IPS-18c (cell line): ENCODE measurements at regions not wholly inside any gene's neighbourhood (a gene's known extent, or its start where the extent isn't known, plus 50 kb on each side); places are given as distances from the start of the nearest gene placed in this dataset.

ENCODE experiments used
- H3K4me3 ChIP-seq: 2 replicates; pipeline ENCODE4 v1.7.0; 2013; ENCODE audit warnings: low read depth, mild to moderate bottlenecking, low read length, moderate library complexity; ENCODE audit not compliant: insufficient read depth
- H3K9me3 ChIP-seq: one replicate; pipeline ENCODE4 v1.6.1; 2013; ENCODE audit warnings: mild to moderate bottlenecking, low read length, moderate library complexity; ENCODE audit not compliant: control insufficient read depth, insufficient read depth

- Histone ChIP-seq H3K4me3 (no peak overlapping the region), H3K9me3 (no peaks in the 10 kb centered on the region)
Observed at GRCh38 chr5:4804691-4805360, 335.3 kb upstream of the ADAMTS16 start.

- no peak overlapping the region for H3K4me3 ChIP-seq
- H3K9me3 ChIP-seq, result no peaks in the 10 kb centered on the region
Observed at GRCh38 chr5:4815002-4815401, 325.1 kb upstream of the ADAMTS16 start.

GRCh38 chr5:4817767-4818166 is 322.4 kb upstream of the ADAMTS16 start:
- H3K4me3 ChIP-seq, result no peak overlapping the region
- no peaks in the 10 kb centered on the region for H3K9me3 ChIP-seq

- no peaks in the 10 kb centered on the region for H3K9me3 ChIP-seq
- H3K4me3 ChIP-seq, result no peak overlapping the region
Observed at GRCh38 chr5:4831325-4831724, 308.8 kb upstream of the ADAMTS16 start.

- Histone ChIP-seq H3K9me3 (no peaks in the 10 kb centered on the region), H3K4me3 (no peak overlapping the region)
Observed at GRCh38 chr5:4832471-4832870, 307.7 kb upstream of the ADAMTS16 start.

- Histone ChIP-seq H3K4me3 (no peak overlapping the region), H3K9me3 (no peaks in the 10 kb centered on the region)
Observed at GRCh38 chr5:4833104-4833738, 306.9 kb upstream of the ADAMTS16 start.

GRCh38 chr5:4837489-4838058 is 302.6 kb upstream of the ADAMTS16 start:
- H3K9me3 ChIP-seq, result no peaks in the 10 kb centered on the region
- H3K4me3 ChIP-seq, result no peak overlapping the region

GRCh38 chr5:4845221-4845620 is 294.9 kb upstream of the ADAMTS16 start:
- H3K4me3 ChIP-seq, result no peak overlapping the region
- H3K9me3 ChIP-seq, result no peaks in the 10 kb centered on the region

- Histone ChIP-seq H3K9me3 (no peaks in the 10 kb centered on the region), H3K4me3 (no peak overlapping the region)
Observed at GRCh38 chr5:4847766-4848165, 292.4 kb upstream of the ADAMTS16 start.

- H3K9me3 ChIP-seq, result no peaks in the 10 kb centered on the region
- H3K4me3 ChIP-seq, result no peak overlapping the region
Observed at GRCh38 chr5:4855036-4855435, 285.1 kb upstream of the ADAMTS16 start.

- H3K9me3 ChIP-seq, result no peaks in the 10 kb centered on the region
Observed at GRCh38 chr5:4855880-4856279, 284.2 kb upstream of the ADAMTS16 start.

GRCh38 chr5:4857761-4858160 is 282.4 kb upstream of the ADAMTS16 start:
- H3K4me3 ChIP-seq, result no peak overlapping the region
- no peaks in the 10 kb centered on the region for H3K9me3 ChIP-seq

More at GRCh38 chr5:4855880-4856279, 284.2 kb upstream of the ADAMTS16 start:
- H3K4me3 ChIP-seq, result no peak overlapping the region

GRCh38 chr5:4859500-4860235 is 280.5 kb upstream of the ADAMTS16 start:
- Histone ChIP-seq H3K9me3 (no peaks in the 10 kb centered on the region), H3K4me3 (no peak overlapping the region)

GRCh38 chr5:4860631-4861030 is 279.5 kb upstream of the ADAMTS16 start:
- no peak overlapping the region for H3K4me3 ChIP-seq
- no peaks in the 10 kb centered on the region for H3K9me3 ChIP-seq

GRCh38 chr5:4862500-4862899 is 277.6 kb upstream of the ADAMTS16 start:
- Histone ChIP-seq H3K9me3 (peaks cover 6% of the 10 kb centered on the region), H3K4me3 (no peak overlapping the region)

GRCh38 chr5:4866131-4866659 is 273.9 kb upstream of the ADAMTS16 start:
- H3K4me3 ChIP-seq, result no peak overlapping the region
- peaks cover 6% of the 10 kb centered on the region for H3K9me3 ChIP-seq

- H3K4me3 ChIP-seq, result no peak overlapping the region
- peaks cover 6% of the 10 kb centered on the region for H3K9me3 ChIP-seq
Observed at GRCh38 chr5:4866817-4867216, 273.3 kb upstream of the ADAMTS16 start.
